ENCODE measurements at regions not wholly inside any gene's neighbourhood (a gene's known extent, or its start where the extent isn't known, plus 50 kb on each side); places are given as distances from the start of the nearest gene placed in this dataset.

DNA sequence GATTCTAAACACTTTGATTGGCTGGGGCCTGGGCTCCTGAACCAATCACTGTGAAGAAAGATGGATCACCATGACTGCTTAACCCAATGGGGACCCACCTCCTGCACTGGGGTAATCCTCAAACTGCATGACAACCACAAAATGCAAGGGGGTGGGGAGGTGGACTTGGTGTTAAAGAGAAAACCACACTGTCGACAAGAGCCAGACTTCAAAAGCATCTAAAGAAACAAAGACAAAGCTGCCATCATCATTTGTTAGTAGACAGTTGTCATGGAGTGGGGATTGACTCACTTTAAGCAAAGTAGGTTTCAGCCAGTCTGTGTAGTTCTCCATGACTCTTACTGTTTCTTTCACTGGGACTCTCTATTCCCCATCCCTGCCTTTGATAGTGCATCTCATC lies 433.8 kb downstream of the PLPP3 start:
- TF ChIP-seq, protein P1, sequence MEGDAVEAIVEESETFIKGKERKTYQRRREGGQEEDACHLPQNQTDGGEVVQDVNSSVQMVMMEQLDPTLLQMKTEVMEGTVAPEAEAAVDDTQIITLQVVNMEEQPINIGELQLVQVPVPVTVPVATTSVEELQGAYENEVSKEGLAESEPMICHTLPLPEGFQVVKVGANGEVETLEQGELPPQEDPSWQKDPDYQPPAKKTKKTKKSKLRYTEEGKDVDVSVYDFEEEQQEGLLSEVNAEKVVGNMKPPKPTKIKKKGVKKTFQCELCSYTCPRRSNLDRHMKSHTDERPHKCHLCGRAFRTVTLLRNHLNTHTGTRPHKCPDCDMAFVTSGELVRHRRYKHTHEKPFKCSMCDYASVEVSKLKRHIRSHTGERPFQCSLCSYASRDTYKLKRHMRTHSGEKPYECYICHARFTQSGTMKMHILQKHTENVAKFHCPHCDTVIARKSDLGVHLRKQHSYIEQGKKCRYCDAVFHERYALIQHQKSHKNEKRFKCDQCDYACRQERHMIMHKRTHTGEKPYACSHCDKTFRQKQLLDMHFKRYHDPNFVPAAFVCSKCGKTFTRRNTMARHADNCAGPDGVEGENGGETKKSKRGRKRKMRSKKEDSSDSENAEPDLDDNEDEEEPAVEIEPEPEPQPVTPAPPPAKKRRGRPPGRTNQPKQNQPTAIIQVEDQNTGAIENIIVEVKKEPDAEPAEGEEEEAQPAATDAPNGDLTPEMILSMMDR (IDR thresholded peaks at IDR 0.05; ENCODE audit: low read depth, low read length, missing control alignments) = no peak
- H3K4me3 ChIP-seq (ENCODE audit: low read depth, low read length) = no peak overlapping the region
- no peak for DNase-seq (ENCODE audit: low read depth)

DNA sequence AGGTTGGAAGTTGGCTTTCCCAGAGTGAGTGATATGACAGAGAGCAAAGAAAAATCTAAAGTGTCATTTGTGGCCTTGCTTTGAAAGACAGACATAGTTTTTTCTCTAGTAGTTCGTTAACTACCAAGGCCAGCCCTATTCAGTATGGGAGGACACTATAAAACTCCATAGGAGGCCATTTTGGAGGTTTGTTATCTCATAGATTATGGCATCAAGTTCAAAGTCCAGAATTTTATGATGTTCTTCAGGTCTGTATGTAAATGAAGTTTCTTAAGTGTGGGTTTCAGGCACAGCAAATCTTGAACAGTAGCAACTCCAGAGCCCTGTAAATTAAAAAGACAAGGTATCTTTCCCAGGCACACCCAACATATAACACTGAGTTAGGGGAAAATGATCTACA lies 437.1 kb downstream of the PLPP3 start:
- no peak overlapping the region for H3K4me3 ChIP-seq (ENCODE audit: low read depth, low read length)
- no peak for DNase-seq (ENCODE audit: low read depth)
- TF ChIP-seq, protein P1 (IDR thresholded peaks at IDR 0.05; ENCODE audit: low read depth, low read length, missing control alignments) = no peak

DNA sequence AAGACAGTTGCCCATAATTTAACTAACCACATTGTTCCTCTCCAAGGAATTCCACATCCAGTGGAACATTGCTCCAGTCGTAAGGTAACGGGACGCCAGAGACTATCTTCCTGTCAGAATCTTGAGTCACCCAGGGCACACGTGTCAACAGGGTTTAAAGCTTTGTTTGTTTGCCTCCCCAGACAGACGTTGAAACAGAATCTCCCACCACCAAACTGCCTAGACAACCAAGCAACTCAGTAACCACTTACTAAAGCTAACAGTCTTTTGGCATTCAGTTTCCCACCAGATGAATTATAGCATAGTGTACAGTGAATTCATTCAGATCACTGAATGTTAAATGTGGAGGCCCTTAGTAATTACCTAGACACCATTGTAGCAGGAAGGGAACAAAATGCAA lies 439.5 kb downstream of the PLPP3 start:
- no peak overlapping the region for H3K4me3 ChIP-seq (ENCODE audit: low read depth, low read length)
- TF ChIP-seq, protein P1 (IDR thresholded peaks at IDR 0.05; ENCODE audit: low read depth, low read length, missing control alignments) = no peak
- no peak for DNase-seq (ENCODE audit: low read depth)

DNA sequence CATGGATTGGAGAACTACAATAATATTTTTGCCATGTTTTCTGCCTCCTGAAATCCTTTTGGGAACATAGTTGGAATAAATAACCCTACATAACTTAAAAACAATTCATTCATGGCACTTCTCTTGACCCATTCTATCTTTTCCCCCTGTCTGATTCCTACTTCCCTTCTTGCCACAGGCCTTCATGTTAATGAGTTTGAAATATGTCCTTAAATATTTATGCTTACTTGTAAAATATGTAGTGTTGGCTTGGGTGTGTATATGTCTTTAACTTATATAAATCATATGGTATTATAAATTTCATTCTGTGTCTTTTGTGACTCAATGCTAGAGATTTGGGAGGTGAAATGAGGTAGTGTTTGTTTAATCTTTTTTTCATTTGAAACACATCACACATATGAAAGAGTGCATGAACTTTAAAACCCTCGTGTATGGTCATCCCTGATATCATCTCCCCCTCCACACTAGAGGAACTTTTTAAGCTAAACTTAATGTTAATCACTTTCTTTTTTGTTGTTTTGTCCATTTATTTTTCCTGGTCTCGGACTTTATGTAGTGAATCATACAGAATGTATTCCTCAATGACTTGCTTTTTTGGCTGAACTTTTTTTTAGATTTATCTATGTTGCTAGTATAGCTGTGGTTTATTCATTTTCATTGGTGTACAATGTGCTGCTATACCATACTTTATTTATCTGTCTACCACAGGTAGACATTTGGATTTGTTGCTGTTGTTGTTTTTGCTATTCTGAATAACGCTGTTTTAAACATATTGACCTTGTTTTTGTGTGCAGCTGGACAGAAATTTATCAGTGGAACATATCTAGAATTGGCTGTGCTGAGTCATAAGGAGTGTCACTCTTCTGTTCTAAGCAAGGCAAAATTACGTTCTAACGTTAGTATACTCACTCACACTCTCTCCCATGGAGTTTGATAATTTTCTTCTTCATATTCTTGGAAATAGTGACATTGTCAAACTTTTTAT lies 441.6 kb downstream of the PLPP3 start:
- no peak overlapping the region for H3K4me3 ChIP-seq (ENCODE audit: low read depth, low read length)
- TF ChIP-seq, protein P1 (IDR thresholded peaks at IDR 0.05; ENCODE audit: low read depth, low read length, missing control alignments) = no peak
- no peak for DNase-seq (ENCODE audit: low read depth)

DNA sequence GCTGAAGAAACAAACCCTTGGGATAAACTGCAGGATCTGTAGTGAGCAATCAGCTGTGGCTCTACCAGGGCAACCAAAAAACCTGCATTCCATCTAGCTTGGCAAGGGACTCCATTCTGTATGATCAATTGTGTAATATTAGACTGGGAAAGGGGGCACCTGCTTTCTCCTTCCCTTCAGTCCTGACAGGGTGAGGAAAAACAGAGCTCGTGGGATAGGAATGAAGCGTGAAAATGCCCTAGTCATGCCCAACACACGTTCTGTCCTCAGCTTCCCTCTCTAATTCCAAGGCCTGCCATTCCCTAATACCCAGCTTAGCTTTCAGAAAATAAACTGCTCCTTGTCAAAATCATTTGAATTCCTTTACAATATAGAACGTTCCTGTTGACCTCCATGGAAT lies 442.3 kb downstream of the PLPP3 start:
- DNase-seq (ENCODE audit: low read depth) = no peak
- TF ChIP-seq, protein P1 (IDR thresholded peaks at IDR 0.05; ENCODE audit: low read depth, low read length, missing control alignments) = no peak

DNA sequence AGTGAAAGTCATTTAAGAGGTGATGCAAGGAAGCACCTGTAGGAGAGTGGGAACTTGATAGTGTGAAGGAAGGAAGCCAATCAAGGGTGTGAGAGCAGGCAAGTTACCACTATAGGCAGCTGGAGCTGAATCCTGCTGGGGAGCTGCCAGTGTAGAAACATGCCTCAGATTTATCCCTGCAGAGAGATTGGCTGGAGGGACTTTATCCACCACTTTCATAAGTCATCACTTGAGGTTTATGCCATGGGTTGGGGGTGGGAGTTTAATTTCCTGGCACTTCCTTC lies 443.6 kb downstream of the PLPP3 start:
- DNase-seq (ENCODE audit: low read depth) = no peak
- TF ChIP-seq, protein P1 (IDR thresholded peaks at IDR 0.05; ENCODE audit: low read depth, low read length, missing control alignments) = no peak
- no peak overlapping the region for H3K4me3 ChIP-seq (ENCODE audit: low read depth, low read length)

More for the DNA sequence above, 442.3 kb downstream of the PLPP3 start:
- no peak overlapping the region for H3K4me3 ChIP-seq (ENCODE audit: low read depth, low read length)

Measured in GM12864 (cell line).